HS-5 (cell line): ENCODE measurements at regions not wholly inside any gene's neighbourhood (a gene's known extent, or its start where the extent isn't known, plus 50 kb on each side); places are given as distances from the start of the nearest gene placed in this dataset.
"Not testable (repeated sequence)": the region's sequence is repeated elsewhere in the genome, so short reads cannot be mapped to it uniquely, and the experiment has no call there.

Experiments used
- DNase-seq: peaks from one replicate; pipeline ENCODE4 v3.0.0-alpha.2; 2012; ENCODE audit warnings: low read depth

DNA sequence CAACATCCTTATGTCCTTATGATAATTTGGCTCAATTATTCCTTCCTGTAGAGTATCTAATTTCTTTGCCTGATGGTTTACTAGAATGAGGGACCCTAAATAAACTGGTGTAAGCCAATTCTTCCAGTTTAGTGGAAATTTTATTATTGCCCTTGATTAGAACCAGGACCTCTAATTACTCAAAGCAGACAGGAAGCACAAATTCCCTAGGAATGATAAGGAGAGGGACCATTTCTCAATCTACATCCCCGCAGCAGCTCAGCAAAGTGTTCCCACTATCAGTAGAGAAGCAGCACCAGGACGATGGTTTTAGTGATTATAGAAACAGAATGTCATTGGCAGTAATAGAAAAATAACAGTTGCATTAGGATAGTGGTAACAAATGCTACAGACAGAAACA, 97.1 kb downstream of the PLPPR4 start:
- no peak for DNase-seq

DNA sequence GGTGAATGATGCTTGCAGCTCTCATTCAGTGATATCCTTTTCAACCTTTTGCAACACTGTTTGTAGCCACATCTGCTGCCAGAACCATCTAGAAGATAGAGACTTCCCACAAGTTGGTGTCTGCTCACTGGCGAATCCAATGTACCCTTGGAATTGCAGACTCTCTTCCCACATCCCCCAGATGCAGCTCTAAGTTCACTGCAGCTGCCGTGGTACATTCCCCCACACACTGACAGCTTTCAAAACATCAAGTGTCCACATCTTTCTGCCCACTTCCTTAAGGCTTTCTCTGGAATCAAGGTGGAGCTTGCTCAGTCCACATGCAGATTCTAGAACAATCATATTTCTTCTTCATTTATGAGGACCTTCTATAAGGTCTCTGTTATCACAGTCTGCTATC, 99.2 kb downstream of the PLPPR4 start:
- DNase-seq, result no peak

DNA sequence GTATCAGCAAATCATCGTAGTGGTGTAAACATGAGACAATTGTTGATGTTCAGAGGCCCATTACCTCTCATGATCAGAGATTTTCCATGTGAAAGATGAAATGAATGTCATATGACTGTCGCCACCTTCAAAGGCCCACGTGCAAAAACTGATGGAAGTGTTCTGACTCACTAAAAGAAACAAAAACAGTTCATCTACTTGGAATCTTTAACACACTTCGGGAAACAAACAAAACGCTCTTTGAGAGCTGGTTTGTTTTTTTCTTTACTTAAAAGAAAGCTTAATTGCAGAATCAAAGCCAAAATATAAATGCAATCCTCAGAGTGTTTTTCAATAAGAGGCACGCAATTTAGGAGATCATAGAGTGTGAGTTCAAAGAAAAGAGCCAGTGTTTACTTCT, 100.8 kb downstream of the PLPPR4 start:
- no peak for DNase-seq

DNA sequence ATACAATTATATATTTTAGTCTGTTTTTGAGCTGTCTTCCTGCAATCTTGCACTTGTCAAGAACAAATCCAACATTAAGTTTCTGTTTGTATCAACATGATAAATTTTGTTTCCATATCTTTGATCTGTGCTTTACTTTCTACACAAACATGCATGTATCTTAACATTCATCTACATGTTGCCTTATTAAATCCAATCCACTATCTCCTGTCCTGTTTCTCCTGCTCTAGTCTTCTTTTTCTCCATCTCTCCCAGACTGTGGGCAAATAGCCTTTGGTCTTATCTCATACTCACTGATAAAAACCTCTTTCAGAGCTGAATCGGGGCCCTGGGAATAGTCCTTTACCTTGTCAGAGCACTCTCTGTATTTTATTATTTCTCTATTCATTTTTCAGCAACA, 101.3 kb downstream of the PLPPR4 start:
- DNase-seq, result no peak

DNA sequence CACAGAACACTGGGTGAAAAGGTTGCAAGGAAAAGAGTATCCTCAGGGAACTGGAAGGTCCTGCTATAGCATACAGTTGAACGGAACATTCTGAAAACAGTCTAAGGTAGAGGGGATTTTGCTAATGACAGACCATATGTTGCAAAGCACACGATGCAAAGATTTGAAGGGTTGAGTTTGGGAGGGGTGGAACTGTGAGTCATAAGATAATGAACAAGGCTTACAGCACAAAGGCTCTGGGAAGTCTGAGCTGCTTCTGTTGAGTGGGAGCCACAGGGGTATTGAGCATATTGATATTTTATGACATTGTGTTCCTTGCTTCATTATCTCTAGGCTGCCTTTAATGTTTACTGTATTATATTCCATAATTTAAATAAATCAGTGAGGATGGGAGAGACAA, 104.9 kb downstream of the PLPPR4 start:
- DNase-seq, result no peak

DNA sequence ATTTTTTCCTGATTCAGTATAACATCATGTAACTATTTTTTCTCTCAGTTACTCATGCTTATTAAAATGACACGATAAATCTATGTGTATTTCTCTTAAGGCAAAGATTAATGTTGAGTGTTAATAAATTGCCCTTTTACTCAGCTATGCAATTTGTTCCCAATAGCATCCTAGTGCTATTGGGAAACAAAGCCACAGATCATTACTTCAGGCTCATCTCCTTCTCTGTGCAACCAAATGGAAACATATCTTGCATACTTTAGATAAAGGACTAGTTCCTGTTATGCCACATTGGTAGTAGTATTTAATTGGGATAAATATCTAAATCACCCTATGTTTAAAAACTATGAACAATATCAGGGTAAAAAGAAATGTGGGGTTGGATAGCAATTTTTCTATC, 106.2 kb downstream of the PLPPR4 start:
- no peak for DNase-seq

DNA sequence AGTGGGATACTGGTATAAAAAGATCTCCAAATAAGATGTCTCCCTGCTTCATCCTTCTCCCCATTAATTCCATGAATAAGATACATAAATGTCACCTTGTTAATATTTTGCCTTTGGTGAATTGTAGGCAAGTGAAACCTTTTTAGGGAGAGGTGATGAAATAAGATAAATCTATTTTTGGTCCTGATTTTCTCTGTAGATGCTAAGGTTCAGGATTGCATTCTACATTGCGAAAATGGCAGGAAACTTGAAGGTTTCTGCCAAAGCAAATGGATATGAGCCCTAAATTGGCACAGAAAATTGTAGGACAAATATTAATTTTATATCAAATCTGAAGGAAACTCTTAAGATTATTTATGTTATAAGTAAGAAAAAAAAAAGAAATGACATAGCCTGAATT, 107.1 kb downstream of the PLPPR4 start:
- DNase-seq, result no peak

DNA sequence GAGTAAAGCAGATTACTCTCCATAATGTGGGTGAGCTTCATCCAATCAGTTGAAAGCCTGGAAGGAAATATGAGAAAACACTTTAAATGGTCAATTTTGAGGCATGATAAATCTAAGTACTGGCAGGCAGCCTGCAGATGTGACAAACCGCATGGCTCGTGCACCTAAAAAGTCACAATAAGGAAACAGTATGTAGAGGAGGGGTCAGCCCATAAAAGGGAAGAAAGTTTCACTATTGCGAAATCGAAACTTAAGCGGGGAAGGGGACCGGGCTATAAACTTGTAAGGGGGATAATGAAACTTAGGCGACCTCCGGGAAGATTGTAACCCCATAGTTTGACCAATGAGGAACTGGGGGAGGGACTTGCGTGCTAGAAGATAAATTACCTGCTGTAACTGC, 109.8 kb downstream of the PLPPR4 start:
- DNase-seq, result no peak

DNA sequence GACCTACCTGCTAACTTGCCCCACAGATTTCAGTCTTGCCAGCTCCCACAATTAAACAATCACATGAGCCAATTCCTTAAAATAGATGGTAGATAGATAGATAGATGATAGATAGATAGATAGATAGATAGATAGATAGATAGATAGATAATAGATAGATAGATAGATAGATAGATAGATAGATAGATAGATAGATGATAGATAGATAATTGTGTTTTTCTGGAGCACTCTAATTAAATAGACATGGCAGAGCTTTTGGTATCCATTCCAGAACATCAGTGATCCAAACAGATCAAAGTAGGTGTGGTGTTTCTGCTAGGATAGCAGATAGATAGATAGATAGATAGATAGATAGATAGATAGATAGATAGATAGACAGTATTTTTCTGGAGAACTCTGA, 110.4 kb downstream of the PLPPR4 start:
- not testable (repeated sequence) for DNase-seq

DNA sequence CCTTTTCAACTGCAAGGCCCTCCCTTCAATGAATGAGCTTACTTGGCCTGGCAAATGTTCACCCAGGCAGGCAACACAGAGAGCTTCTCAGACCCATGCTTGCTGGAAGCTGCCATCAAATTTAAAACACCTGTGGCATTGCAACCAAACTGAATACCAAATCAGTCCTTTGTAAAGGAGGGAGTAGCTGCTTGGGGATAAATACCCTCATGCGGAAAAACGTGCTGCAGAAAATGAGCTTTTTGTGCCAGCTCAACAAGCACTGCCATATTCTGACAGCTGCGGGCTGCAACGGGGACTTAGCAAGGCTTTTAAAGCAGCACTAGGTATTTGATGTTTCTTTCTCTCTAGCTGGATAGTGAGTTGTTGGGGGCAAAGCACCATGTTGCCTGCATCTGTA, 119.7 kb downstream of the PLPPR4 start:
- DNase-seq, result no peak

DNA sequence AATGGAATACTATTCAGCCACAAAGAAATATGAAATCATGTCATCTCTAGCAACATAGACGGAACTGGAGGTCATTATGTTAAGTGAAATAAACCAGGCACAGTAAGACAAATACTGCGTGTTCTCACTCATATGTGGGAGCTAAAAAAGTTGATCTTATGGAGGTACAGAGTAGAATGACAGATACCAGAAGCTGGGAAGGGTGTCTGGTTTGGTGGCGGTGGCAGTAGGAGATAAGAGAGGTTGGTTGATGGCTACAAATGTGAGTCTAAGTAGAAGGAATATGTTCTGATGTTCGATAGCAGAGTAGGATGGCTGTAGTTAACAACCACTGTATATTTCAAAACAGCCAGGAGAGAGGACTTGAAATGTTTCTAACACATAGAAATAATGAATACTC, 121.6 kb downstream of the PLPPR4 start:
- DNase-seq, result no peak

DNA sequence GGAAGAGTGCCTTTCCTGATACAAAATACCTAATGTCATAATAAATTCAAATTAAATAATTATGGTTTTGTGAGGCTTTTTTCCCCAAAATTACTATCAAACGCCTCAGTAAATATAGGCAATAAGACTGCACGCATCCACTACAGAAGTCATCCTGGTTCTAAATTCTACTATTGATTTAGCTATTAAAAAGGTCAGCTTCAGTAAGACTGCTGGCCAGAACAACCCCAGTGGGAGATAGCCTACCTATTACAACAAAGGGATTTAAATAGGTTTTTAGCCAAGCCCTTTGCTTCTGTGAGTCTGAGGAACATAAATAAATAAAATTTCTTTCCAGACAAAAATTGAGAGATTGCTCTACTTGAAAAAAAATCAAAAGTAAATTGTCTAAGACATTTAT, 132.1 kb downstream of the PLPPR4 start:
- DNase-seq, result no peak

DNA sequence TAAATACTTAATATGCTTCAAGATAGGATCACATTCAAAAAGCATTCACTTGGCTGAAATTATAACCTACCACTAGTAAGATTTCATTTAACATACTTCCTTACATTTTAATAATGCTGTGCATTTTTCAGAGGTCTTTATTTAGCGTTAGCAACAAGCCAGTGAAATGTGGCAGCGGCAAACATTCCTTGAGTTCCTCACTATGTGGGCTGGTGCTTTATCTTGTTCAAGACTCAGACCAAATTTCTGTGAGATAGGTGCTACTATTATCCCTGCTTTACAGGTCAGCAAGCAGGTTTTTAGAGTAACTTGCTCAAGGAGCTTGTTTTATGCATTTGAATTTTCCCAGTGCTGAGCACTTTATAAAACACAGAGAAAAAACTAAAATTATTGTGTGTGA, 132.7 kb downstream of the PLPPR4 start:
- no peak for DNase-seq

DNA sequence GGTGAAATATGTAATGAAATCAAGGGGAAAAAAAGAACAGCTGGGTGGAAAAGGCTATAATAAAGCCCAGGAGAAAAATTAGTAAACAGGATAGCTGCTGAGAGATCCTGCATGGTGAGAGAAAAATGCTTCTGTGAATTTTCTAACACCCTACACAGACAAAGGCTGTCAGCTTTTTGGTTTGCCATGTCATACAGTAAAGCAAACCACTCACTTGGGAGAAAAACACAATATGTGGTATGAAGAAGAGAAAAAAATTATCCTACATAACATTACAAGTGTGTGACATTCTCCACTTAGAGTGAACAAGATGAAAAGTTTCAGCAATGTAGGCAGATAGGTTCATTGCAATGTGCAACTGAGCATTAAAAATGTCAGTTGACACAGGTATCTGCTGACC, 133.6 kb downstream of the PLPPR4 start:
- no peak for DNase-seq

DNA sequence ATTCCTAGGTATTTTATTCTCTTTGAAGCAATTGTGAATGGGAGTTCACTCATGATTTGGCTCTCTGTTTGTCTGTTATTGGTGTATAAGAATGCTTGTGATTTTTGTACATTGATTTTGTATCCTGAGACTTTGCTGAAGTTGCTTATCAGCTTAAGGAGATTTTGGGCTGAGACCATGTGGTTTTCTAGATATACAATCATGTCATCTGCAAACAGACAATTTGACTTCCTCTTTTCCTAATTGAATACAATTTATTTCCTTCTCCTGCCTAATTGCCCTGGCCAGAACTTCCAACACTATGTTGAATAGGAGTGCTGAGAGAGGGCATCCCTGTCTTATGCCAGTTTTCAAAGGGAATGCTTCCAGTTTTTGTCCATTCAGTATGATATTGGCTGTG, 137.3 kb downstream of the PLPPR4 start:
- not testable (repeated sequence) for DNase-seq

DNA sequence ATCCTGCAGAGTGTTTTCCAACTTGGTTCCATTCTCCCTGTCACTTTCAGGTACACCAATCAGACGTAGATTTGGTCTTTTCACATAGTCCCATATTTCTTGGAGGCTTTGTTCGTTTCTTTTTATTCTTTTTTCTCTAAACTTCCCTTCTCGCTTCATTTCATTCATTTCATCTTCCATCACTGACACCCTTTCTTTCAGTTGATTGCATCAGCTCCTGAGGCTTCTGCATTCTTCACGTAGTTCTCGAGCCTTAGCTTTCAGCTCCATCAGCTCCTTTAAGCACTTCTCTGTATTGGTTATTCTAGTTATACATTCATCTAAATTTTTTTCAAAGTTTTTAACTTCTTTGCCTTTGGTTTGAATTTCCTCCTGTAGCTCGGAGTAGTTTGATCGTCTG, 140.1 kb downstream of the PLPPR4 start:
- not testable (repeated sequence) for DNase-seq

DNA sequence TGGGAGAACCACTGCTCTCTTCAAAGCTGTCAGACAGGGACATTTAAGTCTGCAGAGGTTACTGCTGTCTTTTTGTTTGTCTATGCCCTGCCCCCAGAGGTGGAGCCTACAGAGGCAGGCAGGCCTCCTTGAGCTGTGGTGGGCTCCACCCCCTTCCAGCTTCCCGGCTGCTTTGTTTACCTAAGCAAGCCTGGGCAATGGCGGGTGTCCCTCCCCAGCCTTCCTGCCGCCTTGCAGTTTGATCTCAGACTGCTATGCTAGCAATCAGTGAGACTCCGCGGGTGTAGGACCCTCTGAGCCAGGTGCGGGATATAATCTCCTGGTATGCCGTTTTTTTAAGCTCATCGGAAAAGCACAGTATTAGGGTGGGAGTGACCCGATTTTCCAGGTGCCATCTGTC, 141.0 kb downstream of the PLPPR4 start:
- DNase-seq, result not testable (repeated sequence)

DNA sequence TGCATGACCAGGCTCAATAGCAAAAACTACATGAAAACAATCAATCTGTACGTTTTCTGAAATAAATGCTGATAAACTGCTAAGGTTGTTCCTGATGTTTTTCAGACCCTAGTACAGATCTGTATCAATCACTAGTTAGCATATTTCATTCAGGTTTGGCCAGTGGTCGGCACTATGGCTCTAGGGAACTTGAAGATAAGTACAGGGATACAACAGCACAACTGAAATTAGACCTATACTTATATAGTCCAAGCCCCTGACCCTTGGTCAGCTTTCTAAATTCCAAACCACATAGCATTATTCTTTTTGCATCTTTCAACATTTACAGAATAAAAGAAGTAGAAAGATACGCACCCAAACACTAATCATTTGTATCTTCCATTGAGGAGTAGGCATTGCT, 142.7 kb downstream of the PLPPR4 start:
- DNase-seq, result no peak

DNA sequence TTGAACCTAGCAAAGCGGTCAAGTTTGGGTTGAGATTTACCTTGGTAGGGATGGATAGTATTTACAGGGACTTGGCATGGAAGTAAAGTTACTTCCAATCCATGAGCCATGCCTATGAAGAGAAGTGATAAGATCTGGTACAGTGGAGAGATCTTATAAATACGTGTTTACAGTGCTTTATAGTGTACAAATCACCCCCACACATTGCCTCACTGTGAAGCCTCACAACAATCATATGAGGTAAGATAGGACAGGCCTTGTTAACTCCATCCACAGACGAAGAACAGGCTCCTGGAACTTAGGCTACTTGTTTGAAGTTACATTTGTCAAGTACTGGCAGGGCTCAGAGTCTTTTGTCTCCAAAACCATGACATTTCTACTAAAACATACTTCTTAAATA, 159.8 kb downstream of the PLPPR4 start:
- DNase-seq, result no peak

DNA sequence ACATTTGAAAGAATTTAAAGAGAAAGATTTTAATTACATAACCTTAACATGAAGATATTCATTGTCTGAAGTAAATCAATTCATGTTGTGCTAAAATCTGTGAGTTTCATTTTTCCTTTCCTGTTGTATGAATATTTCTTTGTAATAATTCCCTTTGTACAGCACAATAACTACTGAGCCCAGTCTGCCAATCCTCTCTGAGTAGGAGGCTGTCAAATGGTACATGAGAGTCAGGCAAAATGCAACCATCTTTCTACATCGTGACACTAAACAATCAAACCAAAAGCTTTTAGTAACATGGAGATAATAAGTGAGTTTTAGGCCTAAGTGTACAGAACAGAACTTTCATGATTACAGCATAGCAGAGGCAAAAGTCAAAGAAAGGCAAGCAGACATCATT, 165.5 kb downstream of the PLPPR4 start:
- no peak for DNase-seq

DNA sequence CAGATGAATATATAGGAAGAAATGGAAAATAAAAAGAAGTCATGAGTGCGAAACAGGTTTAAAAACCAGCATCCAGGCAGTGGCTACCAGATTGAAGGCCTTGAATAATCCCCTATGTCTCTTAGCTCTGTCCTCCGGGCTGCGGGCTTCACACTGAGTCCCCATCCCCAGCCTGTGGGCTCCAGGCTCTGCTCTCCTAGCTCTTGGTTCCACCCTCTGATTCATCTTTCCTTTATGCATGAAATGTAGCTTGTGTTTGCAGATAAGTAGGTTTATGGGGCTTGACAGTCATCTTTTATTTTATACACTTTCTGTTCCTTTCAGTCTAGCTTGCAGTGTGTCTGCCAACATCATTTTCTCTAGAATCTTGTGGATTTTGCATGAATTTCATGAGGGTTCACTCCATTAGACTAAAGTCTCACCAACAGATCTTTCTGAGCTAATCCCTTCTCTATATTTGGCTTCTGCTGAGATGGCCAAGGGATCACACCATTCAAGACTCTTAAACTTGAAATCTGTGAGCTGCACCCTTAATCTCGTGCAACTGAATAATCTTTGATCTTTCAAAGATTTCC, 174.5 kb downstream of the PLPPR4 start:
- DNase-seq, result no peak

DNA sequence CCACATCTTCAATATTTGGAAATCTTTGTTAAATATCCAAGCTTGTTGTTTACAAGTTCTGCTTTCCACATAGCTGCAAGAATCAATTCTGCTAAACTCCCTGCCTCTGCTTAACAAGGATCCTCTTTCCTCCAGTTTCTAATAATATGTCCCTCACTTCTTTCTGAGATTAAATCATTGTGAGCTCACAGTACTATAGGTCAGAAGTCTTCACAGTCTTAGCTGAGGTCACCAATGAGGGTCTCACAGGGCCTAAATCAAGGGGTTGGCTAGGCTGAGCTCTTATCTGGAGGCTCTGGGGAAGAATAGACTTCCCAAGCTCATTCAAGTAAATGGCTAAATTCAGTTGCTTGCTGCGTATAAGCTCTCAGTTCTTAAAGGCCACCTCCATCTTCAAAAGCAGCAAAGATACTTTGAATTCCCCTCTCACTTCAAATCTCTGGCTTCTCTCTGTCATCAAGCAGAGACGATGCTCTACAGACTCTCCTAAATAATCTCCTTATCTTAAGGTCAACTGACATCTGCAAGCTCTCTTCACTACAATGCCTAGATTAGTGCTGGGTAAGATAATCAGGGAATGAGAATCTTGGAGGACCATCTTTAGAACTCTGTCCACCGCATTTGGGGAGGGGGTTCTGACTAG, 175.3 kb downstream of the PLPPR4 start:
- DNase-seq, result no peak

DNA sequence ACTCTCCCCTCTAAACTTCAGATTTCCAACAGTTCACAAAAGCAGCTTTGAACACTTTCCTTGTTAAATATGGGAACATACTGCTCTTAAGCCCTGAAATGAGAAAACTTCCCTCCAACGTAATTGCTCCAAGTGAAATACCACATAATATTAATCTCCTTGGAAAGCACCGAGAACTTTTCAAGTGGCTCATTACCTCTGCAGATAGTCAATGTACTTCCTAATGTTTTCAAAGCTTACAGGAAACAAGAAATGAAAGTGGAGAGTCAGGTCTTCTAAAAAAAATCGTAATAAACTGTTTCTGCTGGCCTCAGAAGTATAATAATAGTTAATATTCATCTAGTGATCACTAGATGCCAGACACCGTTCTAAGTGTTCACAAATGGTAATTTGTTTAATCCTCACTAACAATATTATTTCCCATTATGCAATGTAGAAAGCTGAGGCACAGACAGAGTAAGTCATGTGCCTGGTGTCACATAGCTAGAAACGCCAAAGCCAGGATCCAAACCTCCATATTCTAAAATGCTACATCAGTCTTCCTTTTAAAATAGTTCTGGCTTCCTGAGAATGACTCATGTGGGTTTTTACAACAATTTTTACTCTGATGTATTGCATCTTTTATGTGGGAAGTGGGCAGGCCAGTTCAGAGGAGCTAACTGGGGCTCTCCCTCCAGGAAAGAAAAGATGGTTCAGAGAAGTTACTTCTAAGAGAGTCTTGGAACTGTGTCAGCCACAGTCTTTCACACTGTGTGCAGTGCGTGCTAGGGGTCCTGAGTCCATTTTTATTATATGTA, 177.2 kb downstream of the PLPPR4 start:
- DNase-seq, result peak; percentile 38
